ENCODE measurements at regions not wholly inside any gene's neighbourhood (a gene's known extent, or its start where the extent isn't known, plus 50 kb on each side); places are given as distances from the start of the nearest gene placed in this dataset.
"Not testable (repeated sequence)": the region's sequence is repeated elsewhere in the genome, so short reads cannot be mapped to it uniquely, and the experiment has no call there.

GRCh38 chr9:95783426-95783975 lies 92.0 kb upstream of the ERCC6L2 start:
- no peak for DNase-seq

DNA sequence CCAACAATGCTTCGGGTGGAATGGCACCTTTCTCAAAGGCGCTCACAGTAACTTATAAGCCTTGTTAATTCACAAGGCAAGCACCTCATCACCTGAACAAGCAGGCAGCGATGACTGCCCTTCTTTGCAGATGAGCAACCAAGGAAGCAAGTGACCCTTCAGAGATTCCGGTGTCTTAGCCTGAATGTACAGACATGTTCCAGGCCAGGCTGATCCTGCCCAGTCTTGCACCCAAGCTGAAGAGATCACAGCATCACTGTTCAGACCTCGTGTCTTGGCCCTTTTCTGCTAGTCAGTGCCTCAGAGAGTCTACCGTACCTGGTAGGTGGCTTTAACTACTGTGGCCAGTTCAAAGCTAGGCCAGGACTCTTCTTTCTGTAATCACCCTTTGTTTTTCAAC lies 94.7 kb upstream of the ERCC6L2 start:
- DNase-seq, result no peak

DNA sequence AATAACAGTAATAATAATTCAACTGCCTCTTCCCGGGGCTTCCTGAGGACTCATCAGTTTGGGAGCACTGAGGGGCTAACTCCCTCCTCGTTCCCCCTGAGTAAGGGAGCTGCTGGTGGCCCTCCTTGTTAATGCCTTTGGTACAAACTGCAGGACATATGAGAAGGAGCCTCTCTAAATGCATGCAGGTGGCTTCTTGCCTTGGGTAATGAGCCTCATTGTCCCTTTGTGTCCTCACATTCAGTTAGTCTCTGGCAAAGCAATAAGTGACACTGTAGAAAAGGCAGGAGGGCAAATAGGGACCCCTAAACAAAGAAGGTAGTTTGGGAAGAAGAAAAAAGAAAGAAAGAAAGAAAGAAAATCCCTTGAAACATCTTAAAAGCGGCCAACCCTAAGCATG lies 95.4 kb upstream of the ERCC6L2 start:
- no peak for DNase-seq

DNA sequence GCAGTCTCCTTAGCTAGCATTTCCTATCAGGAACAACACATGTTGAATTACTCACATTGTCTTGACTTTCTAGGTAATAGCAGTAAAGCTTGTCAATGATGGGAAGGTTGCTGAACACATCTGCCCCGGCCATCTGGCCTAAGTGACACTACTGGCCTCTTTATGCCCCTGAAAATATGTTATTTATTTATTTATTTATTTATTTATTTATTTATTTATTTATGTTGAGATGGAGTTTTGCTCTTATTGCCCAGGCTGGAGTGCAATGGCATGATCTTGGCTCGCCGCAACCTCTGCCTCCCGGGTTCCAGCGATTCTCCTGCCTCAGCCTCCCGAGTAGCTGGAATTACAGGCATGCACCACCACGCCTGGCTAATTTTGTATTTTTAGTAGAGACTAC lies 95.9 kb upstream of the ERCC6L2 start:
- DNase-seq, result not testable (repeated sequence)

- DNase-seq, result no peak
These were observed 96.5 kb upstream of the ERCC6L2 start for GRCh38 chr9:95778957-95779356.

- no peak for DNase-seq
These were observed 98.4 kb upstream of the ERCC6L2 start for GRCh38 chr9:95777136-95777535.

- no peak for DNase-seq
These were observed 99.3 kb upstream of the ERCC6L2 start for GRCh38 chr9:95776176-95776575.

GRCh38 chr9:95775191-95775590 lies 100.3 kb upstream of the ERCC6L2 start:
- no peak for DNase-seq

DNA sequence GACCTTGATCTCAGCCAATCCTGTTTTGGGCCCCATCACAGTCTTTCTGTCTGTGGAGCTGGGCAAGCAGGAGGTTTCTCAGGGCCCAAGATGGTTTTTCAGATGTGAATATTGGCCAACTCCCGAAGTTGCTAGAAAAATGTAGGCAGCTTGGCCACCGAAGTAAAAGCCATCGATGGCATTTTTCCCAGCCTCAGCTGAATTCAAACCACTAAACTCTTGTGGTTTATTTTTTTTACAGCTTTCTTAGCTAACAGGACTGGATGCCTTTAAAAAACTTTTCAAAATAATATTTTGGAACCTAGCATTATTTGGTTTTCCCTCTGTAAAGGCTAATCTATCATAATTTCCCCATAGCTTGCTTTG lies 102.5 kb upstream of the ERCC6L2 start:
- DNase-seq, result no peak

DNA sequence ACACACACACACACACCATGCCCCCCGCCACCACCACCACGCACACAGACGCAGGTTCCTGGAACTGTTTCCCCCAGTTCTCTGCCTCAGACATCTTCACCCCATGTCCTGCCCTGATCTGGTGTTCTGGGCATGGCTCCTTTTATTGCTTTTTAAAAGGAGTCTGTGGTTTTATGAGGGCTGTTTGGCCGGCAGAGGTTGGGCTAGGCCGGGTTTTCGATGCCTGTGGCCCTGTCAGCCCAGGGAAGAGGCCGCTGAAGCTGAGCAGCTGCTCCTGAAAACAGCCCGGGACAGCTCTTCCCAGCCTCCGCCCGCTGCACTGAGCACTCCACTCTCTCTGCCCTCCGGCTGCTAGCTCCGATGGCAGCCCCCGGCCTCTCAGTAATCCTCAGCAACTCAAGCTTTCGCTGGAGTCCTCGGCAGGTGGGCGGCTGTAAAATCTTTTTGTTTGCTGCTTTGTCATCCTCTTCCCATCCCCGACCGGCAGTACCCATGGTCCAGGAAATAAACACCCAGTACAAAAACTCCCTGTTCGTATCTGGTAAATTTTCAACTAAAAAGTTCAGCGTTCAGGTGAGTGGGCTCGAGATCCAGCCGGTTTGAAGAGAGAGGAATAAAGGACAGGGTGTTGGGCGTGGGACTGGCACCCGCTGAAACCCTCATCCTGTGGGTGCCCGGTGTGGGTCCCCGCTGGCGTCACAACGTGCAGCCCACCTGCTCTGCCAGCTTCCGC lies 103.0 kb upstream of the ERCC6L2 start:
- no peak for DNase-seq

- DNase-seq, result peak; percentile 36
These were observed 103.8 kb upstream of the ERCC6L2 start for GRCh38 chr9:95771556-95772246.

GRCh38 chr9:95770653-95771131 lies 104.8 kb upstream of the ERCC6L2 start:
- no peak for DNase-seq

- no peak for DNase-seq
These were observed 105.5 kb upstream of the ERCC6L2 start for GRCh38 chr9:95769909-95770433.

- DNase-seq, result no peak
These were observed 106.0 kb upstream of the ERCC6L2 start for GRCh38 chr9:95769473-95769872.

- DNase-seq, result no peak
These were observed 108.6 kb upstream of the ERCC6L2 start for GRCh38 chr9:95766906-95767305.

DNA sequence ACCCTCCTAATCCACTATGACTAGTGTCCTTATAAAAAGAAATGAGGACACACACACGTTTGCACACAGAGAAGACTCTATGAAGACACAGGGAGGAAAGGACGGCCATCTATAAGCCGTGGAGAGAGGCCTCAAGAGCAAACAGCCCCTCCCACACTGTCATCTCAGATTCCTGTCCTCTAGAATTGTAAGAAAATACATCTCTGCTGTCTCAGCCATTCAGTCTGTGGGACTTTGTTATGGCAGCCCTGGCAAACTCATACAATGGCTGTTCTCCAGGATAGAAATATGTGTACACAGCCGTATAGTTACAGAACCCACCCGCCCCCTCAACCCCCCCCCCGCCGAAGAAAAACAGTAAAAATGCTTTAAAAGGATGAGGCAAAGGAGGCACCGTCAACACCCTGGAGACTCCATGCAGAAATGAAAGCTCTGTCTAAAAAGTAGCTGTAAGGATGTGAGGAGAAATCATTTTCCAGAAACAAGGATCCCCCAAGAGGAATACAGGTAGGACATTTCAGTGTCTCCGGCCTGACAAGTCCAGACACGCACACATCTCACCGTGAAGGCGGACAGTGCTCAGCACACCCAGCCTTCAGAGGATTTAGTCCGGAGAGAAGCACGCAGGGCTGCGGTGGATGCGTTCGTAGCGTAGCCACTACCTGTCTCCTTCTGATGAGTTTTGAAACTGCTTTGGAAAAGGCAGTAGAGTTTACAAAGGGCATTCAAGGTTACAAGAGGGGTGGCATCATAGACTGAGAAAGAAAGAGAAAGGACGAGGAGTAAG lies 110.8 kb upstream of the ERCC6L2 start:
- no peak for DNase-seq

- no peak for DNase-seq
These were observed 111.5 kb upstream of the ERCC6L2 start for GRCh38 chr9:95763983-95764382.

- DNase-seq, result no peak
These were observed 112.5 kb upstream of the ERCC6L2 start for GRCh38 chr9:95763006-95763405.

DNA sequence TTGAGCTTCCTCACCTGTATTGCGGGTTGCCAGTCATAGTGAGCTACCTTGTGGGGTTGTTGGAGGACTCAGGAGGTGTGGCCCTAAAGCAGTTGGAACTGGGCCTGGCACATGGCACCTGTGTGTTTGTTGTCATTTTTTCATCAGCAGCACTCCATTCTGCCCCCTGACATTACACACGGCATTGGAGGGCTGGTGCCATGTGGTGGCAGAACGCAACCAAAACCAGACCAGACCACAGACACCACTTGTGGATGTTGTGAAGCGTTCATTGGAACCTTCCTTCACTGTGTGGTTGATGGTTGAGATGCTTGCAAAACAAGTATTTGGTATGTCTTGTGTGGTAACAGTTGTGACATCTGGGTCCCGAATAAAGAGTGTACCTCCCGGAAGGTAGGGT lies 113.2 kb upstream of the ERCC6L2 start:
- DNase-seq, result no peak

DNA sequence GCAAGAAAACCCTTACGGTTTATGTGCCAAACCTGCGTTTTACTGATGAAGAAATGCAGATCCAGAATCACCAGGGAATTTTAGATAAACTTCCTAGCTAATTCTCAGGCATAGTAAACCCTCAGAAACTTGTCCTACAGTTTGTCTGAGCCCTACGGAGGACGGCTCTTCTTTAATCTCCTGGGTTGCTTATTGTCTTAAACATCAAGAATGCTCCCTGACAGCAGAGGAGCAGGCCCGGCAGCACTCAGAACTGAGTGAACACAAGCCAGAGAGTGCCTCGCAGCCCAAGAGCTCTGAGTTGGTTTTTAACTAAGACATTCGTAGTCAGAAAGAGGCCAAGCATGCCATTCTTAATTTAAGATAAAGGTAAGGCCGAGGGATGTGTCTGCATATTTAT lies 114.7 kb upstream of the ERCC6L2 start:
- no peak for DNase-seq

- no peak for DNase-seq
These were observed 118.1 kb upstream of the ERCC6L2 start for GRCh38 chr9:95757439-95757838.

DNA sequence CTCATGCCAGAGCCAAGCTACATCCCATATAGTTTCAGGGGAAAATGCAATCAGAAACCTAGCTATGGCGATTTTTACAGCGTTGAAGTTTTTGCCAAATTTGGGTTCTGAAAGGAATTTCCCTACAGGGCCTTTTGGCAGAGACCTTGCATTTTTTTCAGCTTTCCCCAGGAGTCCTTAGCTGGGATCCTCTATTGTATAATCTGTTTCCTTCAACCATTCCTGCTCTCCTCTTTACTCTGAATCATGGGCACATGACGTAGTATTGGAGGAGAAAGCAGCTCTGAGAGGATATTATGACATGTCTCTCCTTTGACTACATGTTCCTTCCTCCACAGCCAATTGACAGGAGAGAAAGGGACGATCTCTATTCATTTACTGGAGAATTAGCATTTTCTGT lies 118.5 kb upstream of the ERCC6L2 start:
- no peak for DNase-seq

DNA sequence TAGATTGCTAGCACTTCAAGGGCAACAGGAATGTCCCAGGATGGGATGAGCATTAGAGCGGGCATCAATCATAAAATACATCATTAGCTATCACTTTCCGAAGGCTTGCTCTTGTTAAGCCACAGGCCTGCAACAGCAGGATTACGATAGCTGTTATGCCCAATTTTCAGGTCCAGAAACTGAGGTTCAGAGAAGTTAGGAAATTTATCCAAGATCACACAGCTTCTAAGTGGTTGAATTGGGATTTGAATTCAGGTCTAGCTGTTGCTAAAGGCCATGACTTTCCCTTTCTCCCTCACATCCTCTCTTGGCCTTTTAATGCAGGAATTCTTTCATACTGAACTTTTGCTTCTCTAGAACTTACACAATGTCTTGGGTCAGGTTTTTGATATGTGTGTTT lies 119.4 kb upstream of the ERCC6L2 start:
- DNase-seq, result no peak
